ENCODE measurements at regions not wholly inside any gene's neighbourhood (a gene's known extent, or its start where the extent isn't known, plus 50 kb on each side); places are given as distances from the start of the nearest gene placed in this dataset.

DNA sequence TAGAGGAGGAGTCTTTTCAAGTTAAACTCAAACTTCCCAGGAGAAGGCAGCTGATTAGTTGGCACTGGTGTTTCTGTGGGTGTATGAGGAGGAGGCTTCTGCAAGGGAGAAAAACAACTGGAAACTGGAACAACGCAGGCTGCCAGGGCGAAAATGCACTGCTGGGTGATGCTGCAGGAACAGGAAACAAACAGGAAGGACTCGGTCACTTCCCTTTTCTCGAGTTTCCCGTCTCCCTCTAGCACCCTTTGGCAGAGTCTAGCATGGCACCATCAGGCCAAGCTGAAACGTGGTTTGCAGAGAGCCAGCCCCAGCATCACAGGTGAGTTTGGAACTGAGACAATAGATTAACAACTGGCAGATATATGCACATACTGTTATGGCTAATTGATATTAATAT lies 77.5 kb upstream of the CAST start:
- no peak for DNase-seq (ENCODE audit: low read depth)

DNA sequence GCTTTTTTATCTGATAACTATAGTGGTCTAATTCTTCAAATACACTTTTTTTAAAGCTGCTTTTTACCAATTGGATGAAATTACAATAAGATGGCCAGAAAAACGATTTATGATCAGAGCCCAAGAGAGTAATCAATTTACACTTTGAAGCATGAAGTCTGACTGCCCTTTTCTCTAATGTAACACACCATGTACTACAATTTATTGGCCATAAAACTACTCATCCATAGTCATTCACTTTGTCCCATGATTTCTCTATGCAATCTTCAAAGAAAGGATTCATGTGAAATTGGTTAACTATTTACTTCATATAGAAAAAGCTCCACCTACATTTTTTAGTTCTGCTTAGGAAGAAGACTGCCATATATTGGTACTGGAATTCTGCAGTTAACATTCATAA lies 73.6 kb upstream of the CAST start:
- no peak for DNase-seq (ENCODE audit: low read depth)

DNA sequence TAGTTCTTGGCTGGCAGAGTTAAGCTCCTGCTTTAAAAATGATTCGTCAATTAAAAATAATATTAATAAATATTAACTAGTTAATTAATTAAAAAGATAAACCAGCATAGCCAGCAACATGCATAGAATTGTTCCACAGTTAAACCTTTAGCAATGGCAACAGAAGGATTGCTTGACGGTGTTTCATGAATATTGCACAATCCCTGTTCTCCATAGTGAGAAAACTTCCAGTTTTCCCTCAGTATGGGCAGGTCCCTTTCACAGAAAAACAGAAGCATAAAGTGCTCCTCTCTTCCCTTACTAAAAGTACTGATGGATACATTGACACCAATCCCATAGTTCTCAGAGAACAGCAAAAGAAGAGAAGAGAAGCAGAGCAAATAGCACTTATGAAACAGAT lies 71.4 kb upstream of the CAST start:
- no peak for DNase-seq (ENCODE audit: low read depth)

DNA sequence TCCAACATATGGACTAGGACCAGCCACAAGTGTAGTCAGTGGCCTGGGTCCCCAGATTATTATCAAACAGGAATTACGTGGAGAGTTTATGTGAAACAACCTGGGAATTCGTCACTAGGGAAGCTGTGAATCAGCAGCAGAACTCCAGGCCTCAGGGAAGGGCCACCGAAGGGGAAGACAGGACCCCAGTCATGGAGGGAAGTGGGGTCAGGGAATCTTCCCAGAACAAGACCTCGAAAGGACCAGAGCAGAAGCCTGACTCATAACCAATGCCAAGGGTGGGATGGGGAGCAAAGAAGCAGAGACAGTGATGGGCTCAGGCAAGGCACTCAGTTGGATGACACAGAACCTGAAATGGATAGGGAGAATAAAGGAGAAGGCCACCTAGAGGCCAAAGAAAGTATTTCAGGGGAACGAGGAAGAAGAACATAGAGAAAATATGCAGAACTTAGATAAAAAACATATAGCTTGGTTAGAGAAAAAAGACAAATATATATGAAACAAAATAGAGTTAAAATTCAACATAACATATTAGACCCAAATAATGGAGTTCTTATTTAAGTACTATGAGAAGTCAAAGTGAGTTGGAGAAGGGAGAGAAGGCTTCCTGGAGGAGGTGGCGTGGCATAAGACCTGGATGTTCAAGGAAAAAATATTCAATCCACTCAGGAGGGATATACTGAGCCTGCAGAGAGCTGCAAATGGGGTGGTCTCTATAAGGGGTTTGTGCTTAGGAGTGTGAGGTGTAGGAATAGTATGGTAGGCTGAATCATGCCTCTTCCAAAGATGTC lies 66.7 kb upstream of the CAST start:
- peak; percentile 34 for DNase-seq (ENCODE audit: low read depth)

DNA sequence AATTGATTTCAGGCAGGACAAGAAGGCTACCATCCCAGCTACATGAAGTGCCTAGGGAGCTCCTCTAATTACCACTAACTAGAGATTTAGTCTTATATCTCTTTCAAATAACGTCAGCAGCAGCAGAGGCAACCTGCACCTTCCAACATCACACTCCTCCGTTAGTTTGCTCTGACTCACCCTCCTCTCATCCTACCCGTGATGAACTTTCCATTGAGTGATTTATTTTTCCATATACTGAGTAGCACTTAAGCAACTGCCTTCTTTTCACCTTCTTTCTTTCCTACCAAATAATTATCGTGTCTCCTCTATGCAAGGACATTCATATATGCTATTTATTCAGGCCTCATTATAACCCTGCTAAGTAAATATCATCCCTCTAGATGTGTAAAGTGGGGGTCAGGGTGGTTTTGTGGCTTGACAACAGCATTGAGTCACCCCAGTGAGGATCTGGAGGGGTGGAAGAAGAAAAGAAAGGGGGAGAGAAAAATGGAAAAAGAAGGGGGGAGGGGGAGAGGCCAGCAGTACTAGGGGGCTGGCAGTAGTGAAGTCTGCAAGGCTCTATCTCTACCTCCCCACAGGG lies 64.6 kb upstream of the CAST start:
- DNase-seq (ENCODE audit: low read depth) = peak; percentile 29

DNA sequence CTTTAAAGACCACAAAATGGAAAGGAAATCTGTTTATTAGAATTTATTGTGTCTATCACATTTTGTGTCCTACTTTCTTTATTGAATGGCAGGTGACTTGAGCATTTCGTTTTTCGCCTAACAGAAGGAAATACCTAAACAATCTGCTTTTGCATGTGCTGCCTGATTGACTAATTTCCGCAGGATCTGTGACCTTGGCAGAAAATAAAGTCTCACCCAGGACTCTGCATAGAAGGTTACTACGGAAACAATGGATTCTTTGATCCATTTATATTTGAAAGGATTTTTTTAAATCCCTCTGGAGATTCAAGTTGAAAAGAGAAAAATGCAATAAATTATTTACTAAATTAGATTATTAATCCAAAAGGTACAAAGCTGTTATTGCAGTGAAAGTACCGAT lies 61.0 kb upstream of the CAST start:
- no peak for DNase-seq (ENCODE audit: low read depth)

DNA sequence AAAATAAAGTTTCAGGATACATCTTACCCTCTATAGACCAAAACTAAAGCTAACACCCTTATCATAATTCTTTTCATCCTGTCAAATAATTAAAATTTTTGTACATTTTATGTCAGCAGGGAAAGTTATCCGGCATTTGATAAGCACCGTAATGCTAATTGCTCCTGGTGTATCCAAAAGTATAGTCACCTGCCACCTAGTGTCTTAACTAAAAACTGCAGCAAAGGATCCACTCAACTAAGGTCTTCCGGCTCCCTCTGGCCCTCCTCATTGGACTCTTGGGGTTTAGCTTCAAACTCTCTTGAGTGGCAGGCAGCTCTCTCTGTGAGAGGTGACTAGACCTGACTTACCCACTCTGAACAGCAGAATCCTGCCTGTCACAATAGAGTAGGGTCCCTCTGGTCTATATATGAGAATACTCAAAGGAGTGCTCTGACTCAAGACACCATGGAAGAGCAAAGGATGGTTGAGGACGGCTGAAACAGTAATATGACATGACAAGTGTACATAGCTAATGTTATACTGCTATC lies 60.4 kb upstream of the CAST start:
- peak; percentile 68 for DNase-seq (ENCODE audit: low read depth)

DNA sequence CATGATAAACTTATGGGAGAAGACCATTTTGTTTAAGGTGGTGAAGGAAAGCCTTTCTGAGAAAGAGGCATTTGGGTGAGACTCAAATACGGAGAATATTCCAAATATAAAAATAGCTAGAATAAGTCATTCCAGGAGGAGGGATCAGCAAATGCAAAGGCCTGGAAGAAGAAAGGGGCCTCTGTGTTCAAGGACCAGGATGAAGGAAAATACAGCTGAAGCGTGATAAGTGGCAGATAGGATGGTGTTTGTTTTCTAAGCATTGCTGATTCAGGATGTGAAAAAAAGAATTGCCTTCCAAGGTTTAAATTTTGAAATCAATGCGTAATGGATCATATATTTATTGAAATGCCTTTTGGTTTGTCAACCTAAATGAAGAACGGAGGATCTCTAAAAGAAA lies 59.4 kb upstream of the CAST start:
- no peak for DNase-seq (ENCODE audit: low read depth)

DNA sequence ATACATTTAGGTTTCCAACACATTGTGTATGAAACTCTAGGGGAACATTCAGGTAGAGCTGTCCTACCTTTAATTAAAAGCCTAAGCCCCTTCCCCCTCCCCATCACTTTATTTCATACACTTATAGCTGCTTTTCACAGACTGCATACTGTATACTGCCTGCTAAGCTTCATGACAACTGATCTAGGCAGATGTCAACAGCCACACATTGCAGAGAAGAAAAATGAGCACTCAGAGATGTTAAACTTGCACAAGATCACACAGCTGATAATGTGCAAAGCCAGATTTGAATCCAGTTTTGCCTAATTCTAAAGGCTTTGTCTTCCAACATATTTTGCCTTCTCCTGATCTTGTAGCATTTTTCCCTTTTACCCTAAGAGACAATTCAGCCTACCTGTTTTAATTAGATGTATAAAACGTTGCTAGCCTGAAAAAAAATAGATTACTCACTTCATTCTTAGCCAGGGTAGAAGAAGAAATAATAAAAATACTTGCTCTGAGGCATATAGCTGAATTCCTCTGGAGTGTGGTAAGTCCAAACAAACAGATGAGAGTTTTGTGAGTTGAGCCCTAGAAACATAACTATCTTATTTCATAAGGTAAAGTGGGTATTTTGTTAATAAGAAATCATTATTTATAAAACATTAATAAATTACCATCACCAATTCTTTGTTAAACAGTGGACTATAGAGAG lies 56.9 kb upstream of the CAST start:
- DNase-seq (ENCODE audit: low read depth) = no peak

DNA sequence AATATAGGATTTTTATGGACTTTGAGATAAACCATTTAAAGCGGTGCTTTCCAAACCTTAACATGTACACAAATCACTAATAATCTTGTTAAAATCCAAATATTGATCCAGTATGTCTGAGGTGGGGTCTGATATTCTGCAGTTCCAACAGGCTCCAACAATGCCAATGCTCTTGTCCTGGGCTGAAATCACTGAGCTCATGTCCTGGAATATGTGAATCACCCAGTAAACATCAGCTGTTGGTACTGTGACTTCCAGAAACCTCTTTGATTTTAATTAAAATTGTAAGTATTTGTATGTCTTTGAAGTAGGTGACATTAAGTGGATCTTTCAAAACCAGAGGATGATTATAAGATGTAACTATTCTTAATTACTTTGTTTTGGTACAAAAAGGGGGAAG lies 52.8 kb upstream of the CAST start:
- peak; percentile 55 for DNase-seq (ENCODE audit: low read depth)

DNA sequence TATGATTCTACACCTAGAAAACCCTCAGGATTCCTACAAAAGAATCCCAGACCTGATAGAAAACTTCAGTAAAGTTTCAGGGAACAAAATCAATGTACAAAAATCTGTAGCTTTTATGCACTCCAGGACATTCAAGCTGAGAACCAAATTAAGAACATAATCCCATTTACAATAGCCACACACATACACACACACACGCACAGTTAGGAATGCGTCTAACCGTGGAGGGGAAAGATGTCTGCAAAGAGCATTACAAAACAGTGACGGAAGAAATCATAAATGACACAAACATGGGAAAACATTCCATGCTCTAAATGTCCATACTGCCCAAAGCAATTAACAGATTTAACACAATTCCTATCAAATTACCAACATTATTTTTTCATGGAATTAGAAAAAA lies 51.4 kb upstream of the CAST start:
- no peak for DNase-seq (ENCODE audit: low read depth)

DNA sequence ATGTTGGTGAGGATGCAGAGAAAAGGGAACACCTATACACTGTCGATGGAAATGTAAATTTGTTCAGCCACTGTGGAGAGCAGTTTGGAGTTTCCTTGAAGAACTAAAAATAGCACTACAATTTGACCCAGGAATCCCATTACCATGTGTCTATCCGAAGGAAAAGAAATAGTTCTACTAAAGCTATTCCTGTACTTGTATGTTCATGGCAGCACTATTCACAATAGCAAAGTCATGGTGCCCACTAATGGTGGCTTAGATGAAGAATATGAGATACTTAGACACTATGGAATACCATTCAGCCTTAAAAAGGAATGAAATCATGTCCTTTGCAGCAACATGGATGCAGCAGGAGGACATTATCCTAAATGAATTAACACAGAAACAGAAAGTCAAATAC lies 50.2 kb upstream of the CAST start:
- no peak for DNase-seq (ENCODE audit: low read depth)
